ENCODE measurements at regions not wholly inside any gene's neighbourhood (a gene's known extent, or its start where the extent isn't known, plus 50 kb on each side); places are given as distances from the start of the nearest gene placed in this dataset.

- H3K9me3 ChIP-seq (ENCODE audit: low read depth), result no peaks in the 10 kb centered on the region
- H3K4me2 ChIP-seq, result no peak overlapping the region
- H3K4me1 ChIP-seq (ENCODE audit: insufficient read depth), result no peaks in the 10 kb centered on the region
- DNase-seq (ENCODE audit: low spot score), result no peak
- no peaks in the 10 kb centered on the region for H3K36me3 ChIP-seq (replicated peaks; ENCODE audit: insufficient read depth, low read depth)
- H3K79me2 ChIP-seq, result no peaks in the 10 kb centered on the region
- H2AFZ ChIP-seq, result no peak overlapping the region
- H3K27ac ChIP-seq, result no peak overlapping the region
- WGBS (ENCODE audit: low lambda C conversion rate, missing lambda C conversion rate), result 83% methylated on average over 3 of the region's 3 CpGs
- H4K20me1 ChIP-seq (ENCODE audit: insufficient read depth, poor library complexity, severe bottlenecking), result no peaks in the 10 kb centered on the region
- no peaks in the 10 kb centered on the region for H3K9me2 ChIP-seq (replicated peaks; ENCODE audit: insufficient read depth)
- no peak overlapping the region for H3K4me3 ChIP-seq
- no peak for TF ChIP-seq EZH2phosphoT487 (IDR thresholded peaks at IDR 0.05; ENCODE audit: low read depth, severe bottlenecking, unreplicated experiment)
- TF ChIP-seq CTCF (IDR thresholded peaks at IDR 0.05; ENCODE audit: poor library complexity), result no peak
- no peak for TF ChIP-seq EZH2 (IDR thresholded peaks at IDR 0.05; ENCODE audit: borderline replicate concordance)
- no peaks in the 10 kb centered on the region for H3K27me3 ChIP-seq
These were observed 117.0 kb upstream of the FBXL7 start for GRCh38 chr5:15383021-15383420.

- no peaks in the 10 kb centered on the region for H3K27me3 ChIP-seq
- no peak overlapping the region for H3K27ac ChIP-seq
- no peak for DNase-seq (ENCODE audit: low spot score)
- no peak overlapping the region for H2AFZ ChIP-seq
- no peak overlapping the region for H3K4me3 ChIP-seq
- no peaks in the 10 kb centered on the region for H4K20me1 ChIP-seq (ENCODE audit: insufficient read depth, poor library complexity, severe bottlenecking)
- no peaks in the 10 kb centered on the region for H3K9me2 ChIP-seq (replicated peaks; ENCODE audit: insufficient read depth)
- TF ChIP-seq EZH2phosphoT487 (IDR thresholded peaks at IDR 0.05; ENCODE audit: low read depth, severe bottlenecking, unreplicated experiment) (no peak), EZH2 (IDR thresholded peaks at IDR 0.05; ENCODE audit: borderline replicate concordance) (no peak), CTCF (IDR thresholded peaks at IDR 0.05; ENCODE audit: poor library complexity) (no peak)
- no peaks in the 10 kb centered on the region for H3K79me2 ChIP-seq
- no peaks in the 10 kb centered on the region for H3K36me3 ChIP-seq (replicated peaks; ENCODE audit: insufficient read depth, low read depth)
- H3K9me3 ChIP-seq (ENCODE audit: low read depth), result no peaks in the 10 kb centered on the region
- no peaks in the 10 kb centered on the region for H3K4me1 ChIP-seq (ENCODE audit: insufficient read depth)
- WGBS (ENCODE audit: low lambda C conversion rate, missing lambda C conversion rate), result 95% methylated on average over 2 of the region's 2 CpGs
- no peak overlapping the region for H3K4me2 ChIP-seq
These were observed 122.2 kb upstream of the FBXL7 start for GRCh38 chr5:15377573-15378340.

DNA sequence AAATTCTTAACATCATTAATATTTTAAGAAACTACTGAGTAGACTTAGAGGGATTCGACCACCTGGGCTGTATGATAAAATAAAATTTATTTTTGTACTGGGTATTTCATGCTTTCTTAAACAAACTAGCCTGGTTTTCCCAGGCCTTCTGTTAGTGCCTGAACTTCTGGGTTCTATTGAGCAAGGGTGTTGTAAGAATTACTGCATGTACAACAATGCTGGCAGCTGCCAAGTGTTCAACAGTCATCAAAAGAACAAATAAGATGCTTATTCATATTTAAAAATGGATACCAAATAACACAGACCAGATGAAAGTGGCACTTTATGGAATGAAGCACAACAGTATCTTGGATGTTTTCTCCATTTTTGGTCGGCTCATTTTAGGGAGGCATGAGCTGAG lies 123.2 kb upstream of the FBXL7 start:
- TF ChIP-seq EZH2phosphoT487 (IDR thresholded peaks at IDR 0.05; ENCODE audit: low read depth, severe bottlenecking, unreplicated experiment), result no peak
- TF ChIP-seq EZH2 (IDR thresholded peaks at IDR 0.05; ENCODE audit: borderline replicate concordance), result no peak
- TF ChIP-seq CTCF (IDR thresholded peaks at IDR 0.05; ENCODE audit: poor library complexity), result no peak
- H3K36me3 ChIP-seq (replicated peaks; ENCODE audit: insufficient read depth, low read depth), result no peaks in the 10 kb centered on the region
- no peaks in the 10 kb centered on the region for H3K79me2 ChIP-seq
- H3K9me2 ChIP-seq (replicated peaks; ENCODE audit: insufficient read depth), result no peaks in the 10 kb centered on the region
- no peak overlapping the region for H3K27ac ChIP-seq
- H3K4me1 ChIP-seq (ENCODE audit: insufficient read depth), result no peaks in the 10 kb centered on the region
- H4K20me1 ChIP-seq (ENCODE audit: insufficient read depth, poor library complexity, severe bottlenecking), result no peaks in the 10 kb centered on the region
- H3K4me2 ChIP-seq, result no peak overlapping the region
- no peak overlapping the region for H2AFZ ChIP-seq
- H3K4me3 ChIP-seq, result no peak overlapping the region
- no peaks in the 10 kb centered on the region for H3K27me3 ChIP-seq
- no peaks in the 10 kb centered on the region for H3K9me3 ChIP-seq (ENCODE audit: low read depth)
- WGBS (ENCODE audit: low lambda C conversion rate, missing lambda C conversion rate), result 89% methylated on average over 2 of the region's 2 CpGs
- DNase-seq (ENCODE audit: low spot score), result no peak
